NCI-H510A treated with DMSO at 0.1 percent for 48 hours (cell line): ENCODE measurements at regions not wholly inside any gene's neighbourhood (a gene's known extent, or its start where the extent isn't known, plus 50 kb on each side); places are given as distances from the start of the nearest gene placed in this dataset.
"Not testable (repeated sequence)": the region's sequence is repeated elsewhere in the genome, so short reads cannot be mapped to it uniquely, and the experiment has no call there.

ENCODE experiments used
- DNase-seq: peaks from one replicate; lab custom pipeline; 2025; lab: John Stamatoyannopoulos, UW

- no peak for DNase-seq
These were observed 2114.0 kb downstream of the TP53TG3F start for GRCh38 chr16:35573407-35573806.

GRCh38 chr16:35574011-35574410, 2114.6 kb downstream of the TP53TG3F start:
- no peak for DNase-seq

- no peak for DNase-seq
These were observed 2115.3 kb downstream of the TP53TG3F start for GRCh38 chr16:35574454-35575431.

- DNase-seq: no peak
These were observed 2116.0 kb downstream of the TP53TG3F start for GRCh38 chr16:35575432-35575821.

GRCh38 chr16:35585411-35585810, 2126.0 kb downstream of the TP53TG3F start:
- DNase-seq: no peak

- not testable (repeated sequence) for DNase-seq
These were observed 2131.5 kb downstream of the TP53TG3F start for GRCh38 chr16:35590913-35591312.

GRCh38 chr16:35596467-35596866, 2137.1 kb downstream of the TP53TG3F start:
- no peak for DNase-seq

GRCh38 chr16:35598696-35599332, 2139.4 kb downstream of the TP53TG3F start:
- no peak for DNase-seq

GRCh38 chr16:35599429-35600160, 2140.2 kb downstream of the TP53TG3F start:
- no peak for DNase-seq

GRCh38 chr16:35600161-35600555, 2140.7 kb downstream of the TP53TG3F start:
- not testable (repeated sequence) for DNase-seq

GRCh38 chr16:35602116-35602515, 2142.7 kb downstream of the TP53TG3F start:
- DNase-seq: no peak

GRCh38 chr16:35603371-35603770, 2144.0 kb downstream of the TP53TG3F start:
- DNase-seq: not testable (repeated sequence)

GRCh38 chr16:35605921-35606320, 2146.5 kb downstream of the TP53TG3F start:
- no peak for DNase-seq

GRCh38 chr16:35614883-35615282, 2155.5 kb downstream of the TP53TG3F start:
- not testable (repeated sequence) for DNase-seq

- not testable (repeated sequence) for DNase-seq
These were observed 2159.8 kb downstream of the TP53TG3F start for GRCh38 chr16:35619176-35619575.

GRCh38 chr16:35626041-35626440, 2166.6 kb downstream of the TP53TG3F start:
- DNase-seq: no peak

- no peak for DNase-seq
These were observed 2169.6 kb downstream of the TP53TG3F start for GRCh38 chr16:35628976-35629375.

GRCh38 chr16:35631261-35631945, 2172.0 kb downstream of the TP53TG3F start:
- DNase-seq: no peak

GRCh38 chr16:35636480-35637230, 2177.2 kb downstream of the TP53TG3F start:
- no peak for DNase-seq

GRCh38 chr16:35637683-35638082, 2178.3 kb downstream of the TP53TG3F start:
- DNase-seq: no peak
